B cell (primary cell): ENCODE measurements at regions not wholly inside any gene's neighbourhood (a gene's known extent, or its start where the extent isn't known, plus 50 kb on each side); places are given as distances from the start of the nearest gene placed in this dataset.

Source experiments
- ATAC-seq: fragments of 200-7000 bp; cut with Tn5 transposase; one replicate; pipeline ENCODE4 v1.10.0; 2021; ENCODE audit warnings: low read depth, mild to moderate bottlenecking, moderate number of reproducible peaks, moderate library complexity
- CTCF ChIA-PET: fragments of 350-600 bp; sonication (Branson Sonifier 250); formaldehyde crosslinking; loops from one replicate; lab custom pipeline; 2021; ENCODE audit warnings: antibody characterized with exemption, inconsistent platforms; lab: Charles Lee
- POLR2A ChIA-PET: fragments of 350-600 bp; sonication (Branson Sonifier 250); formaldehyde crosslinking; loops from one replicate; lab custom pipeline; 2021; ENCODE audit warnings: antibody characterized with exemption; lab: Charles Lee
- DNase-seq: peaks from one replicate; pipeline ENCODE4 v3.0.0; 2013
- H2AFZ ChIP-seq: 2 replicates; pipeline ENCODE4 v1.6.1; 2012; ENCODE audit warnings: mild to moderate bottlenecking, low read depth, low read length; ENCODE audit not compliant: insufficient read depth, poor library complexity, severe bottlenecking
- H3K27ac ChIP-seq, 2 donors: 1 replicate in 1 of 2; 2 replicates in 1 of 2; pipeline ENCODE4 v1.5.1; 2012 to 2013; ENCODE audit warnings: low read length in 2 of 2, mild to moderate bottlenecking in 2 of 2, moderate library complexity in 1 of 2
- H3K27me3 ChIP-seq, 4 experiments: fragments of 200-600 bp in 1 of 4; sonication (generic) in 1 of 4; replicated peaks in 1 of 4; 1 replicate in 2 of 4; 2 replicates in 2 of 4; pipeline versions ENCODE4 v1.6.1 to v1.7.0; 2013 to 2016; ENCODE audit warnings: low read length in 3 of 4, mild to moderate bottlenecking in 2 of 4, mixed read lengths in 1 of 4, moderate library complexity in 1 of 4; ENCODE audit not compliant: insufficient read depth in 4 of 4, control insufficient read depth in 3 of 4; ENCODE audit errors: control extremely low read depth in 1 of 4
- H3K36me3 ChIP-seq, 2 experiments: replicated peaks in 1 of 2; 1 replicate in 1 of 2; 2 replicates in 1 of 2; pipeline versions ENCODE4 v1.6.1 to v1.7.1; 2013; ENCODE audit warnings: low read length in 1 of 2; ENCODE audit not compliant: insufficient read depth in 2 of 2, control insufficient read depth in 1 of 2; ENCODE audit errors: control extremely low read depth in 1 of 2, extremely low read depth in 1 of 2
- H3K4me1 ChIP-seq, 2 donors: fragments of 200-600 bp in 1 of 2; sonication (generic) in 1 of 2; 1 replicate in 1 of 2; 2 replicates in 1 of 2; pipeline versions ENCODE4 v1.5.1 to v1.6.1; 2013 to 2017; ENCODE audit warnings: low read length in 2 of 2; ENCODE audit not compliant: control insufficient read depth in 2 of 2, insufficient read depth in 2 of 2
- H3K4me2 ChIP-seq: replicated peaks from 2 replicates; pipeline ENCODE3; 2012; ENCODE audit warnings: mild to moderate bottlenecking, low read depth, low read length; ENCODE audit not compliant: poor library complexity, severe bottlenecking
- H3K4me3 ChIP-seq, 5 experiments: fragments of 200-600 bp in 1 of 5; sonication (generic) in 1 of 5; 1 replicate in 3 of 5; 2 replicates in 2 of 5; pipeline versions ENCODE4 v1.5.1 to v1.7.0; 2011 to 2016; ENCODE audit warnings: low read length in 4 of 5, mild to moderate bottlenecking in 4 of 5, low read depth in 2 of 5, control low read depth in 1 of 5, moderate library complexity in 1 of 5; ENCODE audit not compliant: insufficient read depth in 1 of 5; ENCODE audit errors: control extremely low read depth in 1 of 5, extremely low read depth in 1 of 5
- H3K79me2 ChIP-seq: fragments of 200-600 bp; sonication (generic); one replicate; pipeline ENCODE4 v1.6.0; 2016; ENCODE audit warnings: low read length; ENCODE audit not compliant: control insufficient read depth, insufficient read depth
- H3K9ac ChIP-seq: fragments of 200-600 bp; sonication (generic); 2 replicates; pipeline ENCODE4 v1.6.1; 2017; ENCODE audit warnings: mild to moderate bottlenecking, low read length, moderate library complexity
- H3K9me3 ChIP-seq, 3 donors: one replicate each; pipeline versions ENCODE4 v1.6.1 to v1.7.1; 2013; ENCODE audit warnings: low read length in 2 of 3; ENCODE audit not compliant: control insufficient read depth in 2 of 3, insufficient read depth in 1 of 3; ENCODE audit errors: control extremely low read depth in 1 of 3
- H4K20me1 ChIP-seq: 2 replicates; pipeline ENCODE4 v1.6.0; 2012; ENCODE audit warnings: mild to moderate bottlenecking, low read length; ENCODE audit not compliant: insufficient read depth, control insufficient read depth, poor library complexity, severe bottlenecking
- H3K27ac Mint-ChIP-seq: one replicate; pipeline ENCODE4 v1.8.0; 2021; ENCODE audit warnings: mixed read lengths
- H3K27me3 Mint-ChIP-seq: one replicate; pipeline ENCODE4 v1.8.0; 2021; ENCODE audit warnings: mixed read lengths
- H3K4me1 Mint-ChIP-seq: one replicate; pipeline ENCODE4 v1.8.0; 2021; ENCODE audit warnings: mixed read lengths
- H3K4me3 Mint-ChIP-seq: one replicate; pipeline ENCODE4 v1.8.0; 2021; ENCODE audit warnings: mixed read lengths
- H3K9me3 Mint-ChIP-seq: one replicate; pipeline ENCODE4 v1.8.0; 2022; ENCODE audit warnings: mixed read lengths; ENCODE audit not compliant: insufficient read depth
- EZH2 ChIP-seq: IDR thresholded peaks from 2 replicates; pipeline ENCODE4 v1.6.1; 2012; ENCODE audit warnings: borderline replicate concordance, low read depth, mild to moderate bottlenecking, moderate library complexity, low read length; ENCODE audit not compliant: insufficient read depth, poor library complexity, severe bottlenecking
- WGBS: methylation state at CpG from one replicate; pipeline ENCODE4 v1.1.5; 2013; ENCODE audit warnings: missing lambda C conversion rate; ENCODE audit not compliant: insufficient coverage; 5-methylcytosine and 5-hydroxymethylcytosine counted together
- intact Hi-C: fragments of 100-400 bp; cut with micrococcal nuclease; formaldehyde crosslinking; loops from one replicate; pipeline ENCODE4 v1.10.0; 2022
- TF ChIP-seq, protein P1 (sequence below): fragments of 200-600 bp; IDR thresholded peaks from one replicate; pipeline ENCODE4 v1.8.0; 2022; ENCODE audit warnings: antibody characterized with exemption, mild to moderate bottlenecking

DNA sequence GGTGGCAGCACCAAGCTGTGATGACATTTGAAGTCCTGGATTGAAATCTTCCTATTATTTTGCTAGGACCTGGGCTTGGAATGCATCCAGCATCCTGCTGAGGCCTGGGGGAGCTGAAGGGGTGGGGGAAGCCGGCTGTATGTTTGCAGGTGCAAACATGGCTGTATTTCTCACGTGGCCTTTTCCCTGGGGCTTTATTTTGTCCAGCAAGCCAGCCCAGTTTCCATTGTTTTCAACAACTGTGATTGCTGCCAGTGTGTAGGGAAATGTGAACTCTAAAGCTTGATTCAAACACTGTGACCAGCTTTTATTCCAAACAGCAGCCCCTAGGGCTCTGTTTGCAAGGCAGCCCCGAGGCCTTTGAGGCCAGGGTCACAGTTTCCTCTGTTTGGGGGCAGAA, 683.0 kb downstream of the DHX35 start:
- H3K27ac Mint-ChIP-seq, result no peak overlapping the region
- Histone ChIP-seq H3K27me3 (no peaks in the 10 kb centered on the region), H3K79me2 (no peaks in the 10 kb centered on the region), H3K27ac (no peak overlapping the region), H3K4me3 (no peak overlapping the region), H3K4me2 (no peak overlapping the region), H3K9me3 (peaks cover 0 to 4% (median 0%) of the 10 kb centered on the region in 3 donors), H2AFZ (no peak overlapping the region), H3K36me3 (no peaks in the 10 kb centered on the region), H4K20me1 (no peaks in the 10 kb centered on the region), H3K4me1 (no peaks in the 10 kb centered on the region), H3K9ac (no peak overlapping the region)
- ATAC-seq (no peak), DNase-seq (no peak)
- H3K9me3 Mint-ChIP-seq, result no peaks in the 10 kb centered on the region
- WGBS, result 13% methylated on average over 1 of the region's 3 CpGs
- no peak for TF ChIP-seq EZH2
- TF ChIP-seq, protein P1, sequence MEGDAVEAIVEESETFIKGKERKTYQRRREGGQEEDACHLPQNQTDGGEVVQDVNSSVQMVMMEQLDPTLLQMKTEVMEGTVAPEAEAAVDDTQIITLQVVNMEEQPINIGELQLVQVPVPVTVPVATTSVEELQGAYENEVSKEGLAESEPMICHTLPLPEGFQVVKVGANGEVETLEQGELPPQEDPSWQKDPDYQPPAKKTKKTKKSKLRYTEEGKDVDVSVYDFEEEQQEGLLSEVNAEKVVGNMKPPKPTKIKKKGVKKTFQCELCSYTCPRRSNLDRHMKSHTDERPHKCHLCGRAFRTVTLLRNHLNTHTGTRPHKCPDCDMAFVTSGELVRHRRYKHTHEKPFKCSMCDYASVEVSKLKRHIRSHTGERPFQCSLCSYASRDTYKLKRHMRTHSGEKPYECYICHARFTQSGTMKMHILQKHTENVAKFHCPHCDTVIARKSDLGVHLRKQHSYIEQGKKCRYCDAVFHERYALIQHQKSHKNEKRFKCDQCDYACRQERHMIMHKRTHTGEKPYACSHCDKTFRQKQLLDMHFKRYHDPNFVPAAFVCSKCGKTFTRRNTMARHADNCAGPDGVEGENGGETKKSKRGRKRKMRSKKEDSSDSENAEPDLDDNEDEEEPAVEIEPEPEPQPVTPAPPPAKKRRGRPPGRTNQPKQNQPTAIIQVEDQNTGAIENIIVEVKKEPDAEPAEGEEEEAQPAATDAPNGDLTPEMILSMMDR, result no peak
- H3K4me1 Mint-ChIP-seq, result no peaks in the 10 kb centered on the region
- no peaks in the 10 kb centered on the region for H3K27me3 Mint-ChIP-seq
- ChIA-PET CTCF (no interaction called here), POLR2A (no interaction called here)
- H3K4me3 Mint-ChIP-seq, result no peak overlapping the region
- intact Hi-C loops, result no loop called here

DNA sequence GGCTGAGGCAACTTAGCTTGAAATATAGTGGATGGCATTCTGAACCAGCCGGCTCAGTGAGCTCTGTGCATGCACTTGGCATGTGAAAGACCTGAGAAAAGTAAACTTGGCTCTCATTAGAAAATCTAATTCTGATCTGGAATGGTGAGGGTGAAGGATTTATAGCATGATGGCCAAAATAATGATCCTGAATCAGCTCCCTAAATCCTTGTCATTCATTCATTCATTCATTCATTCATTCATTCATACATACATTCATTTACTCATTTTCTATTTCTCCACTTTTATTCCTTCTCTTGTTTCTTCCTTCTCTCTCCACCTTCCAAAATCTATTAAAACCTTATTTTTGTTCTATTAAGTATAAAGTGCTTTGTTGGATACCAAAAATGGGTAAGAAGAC, 681.1 kb downstream of the DHX35 start:
- Histone ChIP-seq H2AFZ (no peak overlapping the region), H3K27ac (no peak overlapping the region), H3K79me2 (no peaks in the 10 kb centered on the region), H3K9ac (no peak overlapping the region), H4K20me1 (no peaks in the 10 kb centered on the region), H3K27me3 (no peaks in the 10 kb centered on the region), H3K4me1 (no peaks in the 10 kb centered on the region), H3K4me3 (no peak overlapping the region), H3K4me2 (no peak overlapping the region), H3K9me3 (peaks cover 0 to 5% (median 0%) of the 10 kb centered on the region in 3 donors), H3K36me3 (no peaks in the 10 kb centered on the region)
- DNase-seq, result no peak
- Mint-ChIP-seq H3K4me1 (no peaks in the 10 kb centered on the region), H3K9me3 (no peaks in the 10 kb centered on the region), H3K27me3 (no peaks in the 10 kb centered on the region), H3K27ac (no peak overlapping the region), H3K4me3 (no peak overlapping the region)
- intact Hi-C loops, result no loop called here
- ChIA-PET POLR2A (no interaction called here), CTCF (no interaction called here)
- TF ChIP-seq EZH2, result no peak
- TF ChIP-seq, protein P1, result no peak
- ATAC-seq, result no peak
- WGBS, result 100% methylated on average over 1 of the region's 1 CpG
